ENCODE measurements at regions not wholly inside any gene's neighbourhood (a gene's known extent, or its start where the extent isn't known, plus 50 kb on each side); places are given as distances from the start of the nearest gene placed in this dataset.

GRCh38 chr13:39928261-39928660, 272.8 kb downstream of the COG6 start:
- TF ChIP-seq GATA2 (IDR thresholded peaks at IDR 0.05; ENCODE audit: low read depth, low read length), result no peak

DNA sequence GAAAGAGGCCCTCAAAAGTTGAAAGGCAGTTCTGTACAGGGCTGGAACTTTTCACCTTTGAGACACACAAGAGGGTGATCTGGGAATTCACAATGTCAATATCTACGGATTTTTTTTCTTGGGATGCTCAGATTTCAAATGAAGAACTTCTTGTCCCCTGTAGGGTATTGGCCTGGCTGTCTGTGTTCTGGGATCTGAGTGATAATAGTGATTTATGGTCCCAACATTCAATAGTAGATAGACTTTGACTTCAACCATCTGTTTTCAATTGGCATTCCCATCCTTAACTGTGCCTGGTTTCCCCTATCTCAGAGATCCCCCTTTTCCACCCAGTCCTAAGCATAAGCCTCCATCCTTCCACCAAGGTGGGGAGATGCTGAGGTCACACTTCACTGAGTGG, 274.1 kb downstream of the COG6 start:
- TF ChIP-seq GATA2 (IDR thresholded peaks at IDR 0.05; ENCODE audit: low read depth, low read length) (peak; percentile 60), GATA3 (IDR thresholded peaks at IDR 0.05; ENCODE audit: low read depth, low read length) (no peak)

- TF ChIP-seq GATA2 (IDR thresholded peaks at IDR 0.05; ENCODE audit: low read depth, low read length) (no peak), GATA3 (IDR thresholded peaks at IDR 0.05; ENCODE audit: low read depth, low read length) (no peak)
Observed at GRCh38 chr13:39930060-39930459, 274.6 kb downstream of the COG6 start.

GRCh38 chr13:39930544-39931444, 275.3 kb downstream of the COG6 start:
- TF ChIP-seq GATA3 (IDR thresholded peaks at IDR 0.05; ENCODE audit: low read depth, low read length) (no peak), GATA2 (IDR thresholded peaks at IDR 0.05; ENCODE audit: low read depth, low read length) (no peak)

- no peak for TF ChIP-seq GATA2 (IDR thresholded peaks at IDR 0.05; ENCODE audit: low read depth, low read length)
- no peak for TF ChIP-seq GATA3 (IDR thresholded peaks at IDR 0.05; ENCODE audit: low read depth, low read length)
Observed at GRCh38 chr13:39931505-39931904, 276.0 kb downstream of the COG6 start.

GRCh38 chr13:39935155-39935554, 279.7 kb downstream of the COG6 start:
- no peak for TF ChIP-seq GATA3 (IDR thresholded peaks at IDR 0.05; ENCODE audit: low read depth, low read length)
- TF ChIP-seq GATA2 (IDR thresholded peaks at IDR 0.05; ENCODE audit: low read depth, low read length), result no peak

DNA sequence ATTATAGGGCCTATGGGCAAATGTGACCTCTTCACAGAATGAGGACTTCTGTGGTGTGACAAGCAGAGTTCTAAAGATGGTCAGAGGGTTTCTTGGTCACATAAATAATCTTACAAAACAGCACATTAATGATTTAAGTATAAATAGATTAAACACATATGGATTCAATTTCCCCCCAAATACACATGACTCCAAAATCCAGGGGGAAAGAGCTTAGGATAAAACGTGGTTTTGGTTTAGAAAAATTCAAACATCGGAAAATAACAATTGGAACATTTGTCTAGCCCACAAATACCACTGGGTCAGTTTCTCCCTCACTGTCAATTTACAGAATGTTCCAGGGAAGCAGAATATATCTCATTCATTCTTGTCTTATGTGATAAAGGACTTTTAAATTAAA, 283.1 kb downstream of the COG6 start:
- no peak for TF ChIP-seq GATA3 (IDR thresholded peaks at IDR 0.05; ENCODE audit: low read depth, low read length)
- TF ChIP-seq GATA2 (IDR thresholded peaks at IDR 0.05; ENCODE audit: low read depth, low read length), result no peak

GRCh38 chr13:39941236-39941635, 285.8 kb downstream of the COG6 start:
- TF ChIP-seq GATA2 (IDR thresholded peaks at IDR 0.05; ENCODE audit: low read depth, low read length) (no peak), GATA3 (IDR thresholded peaks at IDR 0.05; ENCODE audit: low read depth, low read length) (no peak)

- TF ChIP-seq GATA3 (IDR thresholded peaks at IDR 0.05; ENCODE audit: low read depth, low read length), result no peak
- no peak for TF ChIP-seq GATA2 (IDR thresholded peaks at IDR 0.05; ENCODE audit: low read depth, low read length)
Observed at GRCh38 chr13:39941911-39942551, 286.6 kb downstream of the COG6 start.

DNA sequence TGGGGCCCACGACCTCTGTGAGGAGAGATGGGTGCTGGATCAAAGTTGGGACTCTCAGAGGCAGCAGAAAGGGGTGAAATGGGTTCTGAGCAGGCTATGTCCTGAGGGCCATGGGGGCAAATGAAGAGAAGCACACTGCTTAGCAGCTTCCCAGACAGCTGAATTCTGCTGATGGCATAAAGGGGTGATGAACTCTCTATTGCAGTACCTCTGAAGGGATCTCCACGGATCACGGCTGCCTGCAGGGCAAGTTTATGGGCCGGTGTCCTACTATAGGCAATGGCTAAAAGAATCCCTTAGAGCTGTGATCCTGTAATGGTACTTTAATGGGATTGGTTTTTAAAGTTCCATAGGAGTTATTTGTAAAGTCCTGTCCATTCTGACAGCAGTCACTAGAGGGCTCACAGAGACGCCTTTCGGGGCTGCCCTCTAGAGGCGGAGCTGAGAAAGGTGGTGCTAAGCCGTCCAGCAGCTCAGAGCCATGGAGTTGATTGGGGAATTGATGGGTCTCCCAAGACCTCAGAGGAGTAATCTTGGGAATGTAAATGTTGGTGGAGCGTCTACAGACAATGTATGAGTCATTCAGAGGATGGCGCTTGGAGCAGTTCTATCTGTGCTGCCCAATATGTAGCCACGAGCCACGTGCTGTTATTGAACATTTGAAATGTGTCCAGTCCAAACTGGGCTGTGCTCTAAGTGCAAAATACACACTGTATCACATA, 287.3 kb downstream of the COG6 start:
- TF ChIP-seq GATA2 (IDR thresholded peaks at IDR 0.05; ENCODE audit: low read depth, low read length) (no peak), GATA3 (IDR thresholded peaks at IDR 0.05; ENCODE audit: low read depth, low read length) (no peak)

DNA sequence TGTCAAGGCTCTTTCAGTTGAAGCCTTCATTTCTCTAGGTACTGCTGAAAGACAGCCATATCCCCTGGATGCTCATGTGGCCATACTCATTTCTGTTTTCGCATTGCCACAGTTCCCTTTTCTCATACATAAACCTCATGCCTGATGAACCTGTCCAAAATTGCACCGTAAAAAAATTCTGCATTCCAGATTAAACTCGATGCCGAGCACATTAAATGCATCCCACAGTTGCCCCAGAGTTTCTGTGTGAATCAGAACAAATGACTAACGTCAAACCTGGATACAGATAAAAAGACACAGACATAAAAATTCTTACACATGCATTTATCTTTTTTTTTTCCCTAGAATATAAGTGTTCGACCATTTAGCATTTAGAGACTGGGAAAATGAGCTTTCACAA, 288.2 kb downstream of the COG6 start:
- TF ChIP-seq GATA3 (IDR thresholded peaks at IDR 0.05; ENCODE audit: low read depth, low read length), result no peak
- TF ChIP-seq GATA2 (IDR thresholded peaks at IDR 0.05; ENCODE audit: low read depth, low read length), result no peak

- TF ChIP-seq GATA2 (IDR thresholded peaks at IDR 0.05; ENCODE audit: low read depth, low read length) (no peak), GATA3 (IDR thresholded peaks at IDR 0.05; ENCODE audit: low read depth, low read length) (no peak)
Observed at GRCh38 chr13:39945226-39945625, 289.8 kb downstream of the COG6 start.

GRCh38 chr13:39946769-39947168, 291.3 kb downstream of the COG6 start:
- no peak for TF ChIP-seq GATA3 (IDR thresholded peaks at IDR 0.05; ENCODE audit: low read depth, low read length)
- TF ChIP-seq GATA2 (IDR thresholded peaks at IDR 0.05; ENCODE audit: low read depth, low read length), result no peak

DNA sequence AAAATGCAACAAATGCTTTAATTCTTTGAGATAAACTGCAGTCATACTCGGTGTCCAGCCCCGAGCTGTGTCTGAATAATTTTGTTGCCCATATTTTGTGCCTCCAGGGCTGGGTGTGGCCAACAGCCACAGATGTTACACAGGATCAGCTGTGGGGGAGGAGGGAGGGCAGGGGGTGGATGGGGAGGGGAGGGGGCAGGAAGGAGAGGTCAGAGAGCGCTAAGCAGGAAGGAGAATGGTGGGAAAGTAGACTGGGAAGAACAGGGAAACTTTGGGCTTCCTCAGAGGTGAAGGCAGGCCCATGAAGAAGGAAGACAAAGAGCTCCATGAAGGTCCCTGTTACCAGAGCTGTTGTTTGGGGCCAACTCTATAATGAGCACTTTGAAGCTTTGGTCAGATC, 295.8 kb downstream of the COG6 start:
- no peak for TF ChIP-seq GATA3 (IDR thresholded peaks at IDR 0.05; ENCODE audit: low read depth, low read length)
- no peak for TF ChIP-seq GATA2 (IDR thresholded peaks at IDR 0.05; ENCODE audit: low read depth, low read length)

Measured in SH-SY5Y (cell line).